ENCODE measurements at regions not wholly inside any gene's neighbourhood (a gene's known extent, or its start where the extent isn't known, plus 50 kb on each side); places are given as distances from the start of the nearest gene placed in this dataset.

- H3K4me3 Mint-ChIP-seq, result no peak overlapping the region
- CTCF ChIA-PET, result no interaction called here
- peaks cover 9% of the 10 kb centered on the region for H3K36me3 Mint-ChIP-seq (ENCODE audit: low read depth)
- no peaks in the 10 kb centered on the region for H3K4me1 Mint-ChIP-seq (ENCODE audit: low read depth)
- H3K9me3 Mint-ChIP-seq, result no peaks in the 10 kb centered on the region
- no peak for DNase-seq
- intact Hi-C loops (cut with micrococcal nuclease), result no loop called here
- no peaks in the 10 kb centered on the region for H3K27me3 Mint-ChIP-seq (ENCODE audit: low read depth)
- H3K27ac Mint-ChIP-seq, result no peak overlapping the region
Observed at GRCh38 chr22:49618677-49618953, 209.1 kb downstream of the BRD1 start.

- CTCF ChIA-PET, result no interaction called here
- Mint-ChIP-seq H3K27ac (no peak overlapping the region), H3K27me3 (ENCODE audit: low read depth) (no peaks in the 10 kb centered on the region), H3K4me1 (ENCODE audit: low read depth) (no peaks in the 10 kb centered on the region), H3K9me3 (peaks cover 5% of the 10 kb centered on the region), H3K4me3 (no peak overlapping the region), H3K36me3 (ENCODE audit: low read depth) (peaks cover 14% of the 10 kb centered on the region)
- DNase-seq, result no peak
- intact Hi-C loops (cut with micrococcal nuclease), result no loop called here
Observed at GRCh38 chr22:49617866-49618676, 209.6 kb downstream of the BRD1 start.

- H3K27me3 Mint-ChIP-seq (ENCODE audit: low read depth), result no peaks in the 10 kb centered on the region
- intact Hi-C loops (cut with micrococcal nuclease), result no loop called here
- DNase-seq, result no peak
- H3K4me3 Mint-ChIP-seq, result no peak overlapping the region
- CTCF ChIA-PET, result no interaction called here
- H3K27ac Mint-ChIP-seq, result no peak overlapping the region
- peaks cover 10% of the 10 kb centered on the region for H3K9me3 Mint-ChIP-seq
- H3K36me3 Mint-ChIP-seq (ENCODE audit: low read depth), result peaks cover 18% of the 10 kb centered on the region
- H3K4me1 Mint-ChIP-seq (ENCODE audit: low read depth), result no peaks in the 10 kb centered on the region
Observed at GRCh38 chr22:49617264-49617663, 210.4 kb downstream of the BRD1 start.

- intact Hi-C loops (cut with micrococcal nuclease), result no loop called here
- CTCF ChIA-PET, result no interaction called here
- H3K4me3 Mint-ChIP-seq, result no peak overlapping the region
- H3K9me3 Mint-ChIP-seq, result peaks cover 10% of the 10 kb centered on the region
- H3K27me3 Mint-ChIP-seq (ENCODE audit: low read depth), result no peaks in the 10 kb centered on the region
- no peaks in the 10 kb centered on the region for H3K4me1 Mint-ChIP-seq (ENCODE audit: low read depth)
- H3K27ac Mint-ChIP-seq, result no peak overlapping the region
- peaks cover 18% of the 10 kb centered on the region for H3K36me3 Mint-ChIP-seq (ENCODE audit: low read depth)
- no peak for DNase-seq
Observed at GRCh38 chr22:49616356-49617231, 211.1 kb downstream of the BRD1 start.

- CTCF ChIA-PET, result no interaction called here
- Mint-ChIP-seq H3K4me3 (no peak overlapping the region), H3K4me1 (ENCODE audit: low read depth) (no peaks in the 10 kb centered on the region), H3K9me3 (peaks cover 10% of the 10 kb centered on the region), H3K36me3 (ENCODE audit: low read depth) (peaks cover 18% of the 10 kb centered on the region), H3K27me3 (ENCODE audit: low read depth) (no peaks in the 10 kb centered on the region), H3K27ac (no peak overlapping the region)
- intact Hi-C loops (cut with micrococcal nuclease), result no loop called here
- DNase-seq, result no peak
Observed at GRCh38 chr22:49614966-49615965, 212.4 kb downstream of the BRD1 start.

- intact Hi-C loops (cut with micrococcal nuclease), result no loop called here
- H3K27ac Mint-ChIP-seq, result no peak overlapping the region
- CTCF ChIA-PET, result no interaction called here
Observed at GRCh38 chr22:49613511-49614270, 214.0 kb downstream of the BRD1 start.

GRCh38 chr22:49613108-49613507 is 214.6 kb downstream of the BRD1 start:
- no peak overlapping the region for H3K4me3 Mint-ChIP-seq
- no peaks in the 10 kb centered on the region for H3K4me1 Mint-ChIP-seq (ENCODE audit: low read depth)
- CTCF ChIA-PET, result no interaction called here
- no peaks in the 10 kb centered on the region for H3K27me3 Mint-ChIP-seq (ENCODE audit: low read depth)
- no peak for DNase-seq
- peaks cover 28% of the 10 kb centered on the region for H3K36me3 Mint-ChIP-seq (ENCODE audit: low read depth)
- no peak overlapping the region for H3K27ac Mint-ChIP-seq
- H3K9me3 Mint-ChIP-seq, result peaks cover 10% of the 10 kb centered on the region
- intact Hi-C loops (cut with micrococcal nuclease), result no loop called here

More at GRCh38 chr22:49613511-49614270, 214.0 kb downstream of the BRD1 start:
- DNase-seq, result no peak
- peaks cover 10% of the 10 kb centered on the region for H3K9me3 Mint-ChIP-seq
- no peaks in the 10 kb centered on the region for H3K4me1 Mint-ChIP-seq (ENCODE audit: low read depth)
- no peaks in the 10 kb centered on the region for H3K27me3 Mint-ChIP-seq (ENCODE audit: low read depth)
- no peak overlapping the region for H3K4me3 Mint-ChIP-seq
- peaks cover 22% of the 10 kb centered on the region for H3K36me3 Mint-ChIP-seq (ENCODE audit: low read depth)

- intact Hi-C loops (cut with micrococcal nuclease), result no loop called here
- Mint-ChIP-seq H3K9me3 (peaks cover 24% of the 10 kb centered on the region), H3K27me3 (ENCODE audit: low read depth) (no peaks in the 10 kb centered on the region), H3K27ac (no peak overlapping the region), H3K36me3 (ENCODE audit: low read depth) (peaks cover 46% of the 10 kb centered on the region), H3K4me3 (no peak overlapping the region), H3K4me1 (ENCODE audit: low read depth) (no peaks in the 10 kb centered on the region)
- no peak for DNase-seq
- CTCF ChIA-PET, result interaction anchor here (0.6 kb wide), 1 partner anchor 1024 kb away, joined by 3 read pairs; no protein-coding TSS in a partner anchor
Observed at GRCh38 chr22:49609207-49609876, 218.3 kb downstream of the BRD1 start.

- intact Hi-C loops (cut with micrococcal nuclease), result no loop called here
- DNase-seq, result no peak
- no peak overlapping the region for H3K4me3 Mint-ChIP-seq
- CTCF ChIA-PET, result no interaction called here
- H3K27ac Mint-ChIP-seq, result no peak overlapping the region
- H3K4me1 Mint-ChIP-seq (ENCODE audit: low read depth), result no peaks in the 10 kb centered on the region
- H3K36me3 Mint-ChIP-seq (ENCODE audit: low read depth), result peaks cover 48% of the 10 kb centered on the region
- H3K9me3 Mint-ChIP-seq, result peaks cover 27% of the 10 kb centered on the region
- H3K27me3 Mint-ChIP-seq (ENCODE audit: low read depth), result no peaks in the 10 kb centered on the region
Observed at GRCh38 chr22:49608660-49609059, 219.0 kb downstream of the BRD1 start.

GRCh38 chr22:49608228-49608627 is 219.4 kb downstream of the BRD1 start:
- Mint-ChIP-seq H3K4me1 (ENCODE audit: low read depth) (peaks cover 2% of the 10 kb centered on the region), H3K36me3 (ENCODE audit: low read depth) (peaks cover 47% of the 10 kb centered on the region), H3K9me3 (peaks cover 25% of the 10 kb centered on the region), H3K4me3 (no peak overlapping the region), H3K27me3 (ENCODE audit: low read depth) (no peaks in the 10 kb centered on the region), H3K27ac (no peak overlapping the region)
- CTCF ChIA-PET, result no interaction called here
- DNase-seq, result no peak
- intact Hi-C loops (cut with micrococcal nuclease), result no loop called here

- H3K9me3 Mint-ChIP-seq, result peaks cover 21% of the 10 kb centered on the region
- DNase-seq, result no peak
- CTCF ChIA-PET, result no interaction called here
- H3K4me1 Mint-ChIP-seq (ENCODE audit: low read depth), result peaks cover 2% of the 10 kb centered on the region
- H3K4me3 Mint-ChIP-seq, result no peak overlapping the region
- H3K36me3 Mint-ChIP-seq (ENCODE audit: low read depth), result peaks cover 43% of the 10 kb centered on the region
- intact Hi-C loops (cut with micrococcal nuclease), result no loop called here
- H3K27ac Mint-ChIP-seq, result no peak overlapping the region
- H3K27me3 Mint-ChIP-seq (ENCODE audit: low read depth), result no peaks in the 10 kb centered on the region
Observed at GRCh38 chr22:49607821-49608220, 219.9 kb downstream of the BRD1 start.

All from activated naive CD4-positive, alpha-beta T cell treated with anti-CD3 and anti-CD28 coated beads for 36 hours (primary cell).